ENCODE measurements at regions not wholly inside any gene's neighbourhood (a gene's known extent, or its start where the extent isn't known, plus 50 kb on each side); places are given as distances from the start of the nearest gene placed in this dataset.
"Not testable (repeated sequence)": the region's sequence is repeated elsewhere in the genome, so short reads cannot be mapped to it uniquely, and the experiment has no call there.

GRCh38 chr15:21174761-21175160 lies 265.5 kb downstream of the POTEB3 start:
- not testable (repeated sequence) for H3K36me3 Mint-ChIP-seq; ATAC-seq; H3K4me1 Mint-ChIP-seq (ENCODE audit: low read depth in 2 of 2); H3K4me3 Mint-ChIP-seq; H3K27ac Mint-ChIP-seq; DNase-seq (ENCODE audit: low spot score); H3K9me3 Mint-ChIP-seq; H3K27me3 Mint-ChIP-seq

DNA sequence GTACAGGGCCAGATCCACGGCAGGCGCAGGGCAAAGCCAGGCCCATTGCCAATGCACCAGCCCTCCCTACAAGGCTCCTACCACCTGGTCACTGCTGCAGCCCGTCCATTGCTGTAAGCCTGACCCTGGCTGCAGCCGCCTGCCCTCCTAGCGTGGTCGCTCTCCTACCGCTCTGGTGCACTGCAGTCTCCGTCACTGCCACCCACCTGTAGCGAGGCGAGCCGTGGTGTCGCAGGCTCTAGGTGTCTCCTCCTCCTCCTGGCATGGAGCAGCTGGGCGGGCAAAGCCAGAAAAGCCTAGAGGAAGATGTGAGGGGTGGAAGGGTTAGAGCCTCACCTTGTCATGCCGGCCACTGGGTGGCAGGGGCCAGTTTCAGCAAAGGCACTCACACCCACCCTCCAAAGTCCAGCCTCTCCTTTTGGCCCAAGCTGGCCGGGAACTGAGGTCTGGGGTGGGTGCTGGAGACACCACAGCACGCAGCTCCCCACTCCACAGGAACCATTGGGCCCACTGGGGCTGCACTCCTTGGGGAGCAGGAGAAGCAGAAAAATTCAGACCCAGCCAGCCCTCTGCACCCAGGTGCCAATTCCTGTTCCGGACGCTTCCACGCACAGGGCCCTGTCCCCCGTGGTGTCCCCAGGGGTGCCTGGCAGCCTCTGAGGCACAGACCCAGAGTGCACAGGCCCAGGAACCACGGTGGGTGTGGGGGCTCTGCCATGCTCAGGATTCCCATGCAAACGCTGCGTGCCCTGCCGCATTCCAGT lies 285.3 kb upstream of the POTEB2 start:
- not testable (repeated sequence) for H3K36me3 Mint-ChIP-seq; H3K27me3 Mint-ChIP-seq; H3K9me3 Mint-ChIP-seq; H3K27ac Mint-ChIP-seq; H3K4me3 Mint-ChIP-seq; H3K4me1 Mint-ChIP-seq (ENCODE audit: low read depth in 2 of 2); ATAC-seq; DNase-seq (ENCODE audit: low spot score)

- not testable (repeated sequence) for H3K27ac Mint-ChIP-seq; H3K36me3 Mint-ChIP-seq; ATAC-seq; DNase-seq (ENCODE audit: low spot score); H3K9me3 Mint-ChIP-seq; H3K4me3 Mint-ChIP-seq; H3K27me3 Mint-ChIP-seq; H3K4me1 Mint-ChIP-seq (ENCODE audit: low read depth in 2 of 2)
Observed at GRCh38 chr15:21148136-21148535, 282.0 kb upstream of the POTEB2 start.

- DNase-seq (ENCODE audit: low spot score); H3K4me1 Mint-ChIP-seq (ENCODE audit: low read depth in 2 of 2); ATAC-seq; H3K9me3 Mint-ChIP-seq; H3K27me3 Mint-ChIP-seq; H3K27ac Mint-ChIP-seq; H3K4me3 Mint-ChIP-seq; H3K36me3 Mint-ChIP-seq: not testable (repeated sequence)
Observed at GRCh38 chr15:21133893-21134292, 267.8 kb upstream of the POTEB2 start.

DNA sequence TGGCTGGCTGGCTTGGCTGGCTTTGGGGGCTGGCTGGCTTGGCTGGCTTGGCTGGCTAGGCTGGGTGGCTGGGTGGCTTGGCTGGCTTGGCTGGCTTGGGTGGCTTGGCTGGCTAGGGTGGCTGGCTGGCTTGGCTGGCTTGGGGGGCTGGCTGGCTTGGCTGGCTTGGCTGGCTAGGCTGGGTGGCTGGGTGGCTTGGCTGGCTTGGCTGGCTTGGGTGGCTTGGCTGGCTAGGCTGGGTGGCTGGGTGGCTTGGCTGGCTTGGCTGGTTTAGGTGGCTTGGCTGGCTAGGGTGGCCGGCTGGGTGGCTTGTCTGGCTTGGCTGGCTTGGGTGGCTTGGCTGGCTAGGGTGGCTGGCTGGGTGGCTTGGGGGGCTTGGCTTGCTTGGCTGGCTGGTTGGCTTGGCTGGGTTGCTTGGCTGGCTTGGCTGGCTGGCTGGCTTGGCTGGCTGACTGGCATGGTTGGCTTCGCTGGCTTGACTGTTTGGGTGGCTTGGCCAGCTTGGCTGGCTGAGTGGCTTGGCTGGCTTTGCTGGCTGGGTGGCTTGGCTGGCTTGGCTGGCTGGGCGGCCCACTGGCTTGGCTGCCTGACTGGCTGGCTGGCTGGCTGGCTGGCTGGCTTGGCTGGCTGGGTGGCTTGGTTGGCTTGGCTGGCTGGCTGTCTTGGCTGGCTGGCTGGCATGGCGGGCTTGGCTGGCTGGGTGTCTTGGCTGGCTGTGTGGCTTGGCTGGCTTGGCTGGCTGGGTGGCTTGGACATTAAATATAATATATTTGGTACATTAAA lies 246.3 kb upstream of the POTEB2 start:
- not testable (repeated sequence) for H3K27ac Mint-ChIP-seq; H3K27me3 Mint-ChIP-seq; H3K36me3 Mint-ChIP-seq; H3K4me3 Mint-ChIP-seq; ATAC-seq; H3K9me3 Mint-ChIP-seq; H3K4me1 Mint-ChIP-seq (ENCODE audit: low read depth in 2 of 2)
- DNase-seq (ENCODE audit: low spot score) = peak; percentile 61

GRCh38 chr15:21111861-21112260 lies 245.7 kb upstream of the POTEB2 start:
- not testable (repeated sequence) for ATAC-seq; H3K36me3 Mint-ChIP-seq; H3K4me3 Mint-ChIP-seq; H3K27ac Mint-ChIP-seq; H3K9me3 Mint-ChIP-seq; H3K4me1 Mint-ChIP-seq (ENCODE audit: low read depth in 2 of 2); H3K27me3 Mint-ChIP-seq
- DNase-seq (ENCODE audit: low spot score) = peak; percentile 77

GRCh38 chr15:21111172-21111571 lies 245.1 kb upstream of the POTEB2 start:
- not testable (repeated sequence) for H3K36me3 Mint-ChIP-seq; H3K27me3 Mint-ChIP-seq; DNase-seq (ENCODE audit: low spot score); H3K4me3 Mint-ChIP-seq; ATAC-seq; H3K27ac Mint-ChIP-seq; H3K9me3 Mint-ChIP-seq; H3K4me1 Mint-ChIP-seq (ENCODE audit: low read depth in 2 of 2)

- H3K27ac Mint-ChIP-seq; H3K9me3 Mint-ChIP-seq; H3K4me3 Mint-ChIP-seq; H3K4me1 Mint-ChIP-seq (ENCODE audit: low read depth in 2 of 2); H3K36me3 Mint-ChIP-seq; H3K27me3 Mint-ChIP-seq: not testable (repeated sequence)
- DNase-seq (ENCODE audit: low spot score) (peak; percentile 75), ATAC-seq (peak; percentile 62 to 73)
Observed at GRCh38 chr15:21110187-21110804, 244.2 kb upstream of the POTEB2 start.

DNA sequence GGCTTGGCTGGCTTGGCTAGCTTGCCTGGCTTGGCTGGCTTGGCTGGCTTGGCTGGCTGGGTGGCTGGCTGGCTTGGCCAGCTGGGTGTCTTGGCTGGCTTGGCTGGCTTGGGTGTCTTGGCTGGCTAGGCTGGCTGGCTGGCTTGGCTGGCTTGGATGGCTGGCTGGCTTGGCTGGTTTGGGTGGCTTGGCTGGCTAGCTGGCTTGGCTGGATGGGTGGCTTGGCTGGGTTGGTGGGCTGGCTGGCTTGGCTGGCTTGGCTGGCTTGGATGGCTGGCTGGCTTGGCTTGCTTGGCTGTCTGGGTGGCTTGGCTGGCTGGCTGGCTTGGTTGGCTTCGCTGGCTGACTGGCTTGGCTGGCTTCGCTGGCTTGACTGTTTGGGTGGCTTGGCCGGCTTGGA lies 242.3 kb upstream of the POTEB2 start:
- not testable (repeated sequence) for H3K27ac Mint-ChIP-seq; H3K27me3 Mint-ChIP-seq; H3K4me1 Mint-ChIP-seq (ENCODE audit: low read depth in 2 of 2); DNase-seq (ENCODE audit: low spot score); H3K4me3 Mint-ChIP-seq; H3K9me3 Mint-ChIP-seq; ATAC-seq; H3K36me3 Mint-ChIP-seq

DNA sequence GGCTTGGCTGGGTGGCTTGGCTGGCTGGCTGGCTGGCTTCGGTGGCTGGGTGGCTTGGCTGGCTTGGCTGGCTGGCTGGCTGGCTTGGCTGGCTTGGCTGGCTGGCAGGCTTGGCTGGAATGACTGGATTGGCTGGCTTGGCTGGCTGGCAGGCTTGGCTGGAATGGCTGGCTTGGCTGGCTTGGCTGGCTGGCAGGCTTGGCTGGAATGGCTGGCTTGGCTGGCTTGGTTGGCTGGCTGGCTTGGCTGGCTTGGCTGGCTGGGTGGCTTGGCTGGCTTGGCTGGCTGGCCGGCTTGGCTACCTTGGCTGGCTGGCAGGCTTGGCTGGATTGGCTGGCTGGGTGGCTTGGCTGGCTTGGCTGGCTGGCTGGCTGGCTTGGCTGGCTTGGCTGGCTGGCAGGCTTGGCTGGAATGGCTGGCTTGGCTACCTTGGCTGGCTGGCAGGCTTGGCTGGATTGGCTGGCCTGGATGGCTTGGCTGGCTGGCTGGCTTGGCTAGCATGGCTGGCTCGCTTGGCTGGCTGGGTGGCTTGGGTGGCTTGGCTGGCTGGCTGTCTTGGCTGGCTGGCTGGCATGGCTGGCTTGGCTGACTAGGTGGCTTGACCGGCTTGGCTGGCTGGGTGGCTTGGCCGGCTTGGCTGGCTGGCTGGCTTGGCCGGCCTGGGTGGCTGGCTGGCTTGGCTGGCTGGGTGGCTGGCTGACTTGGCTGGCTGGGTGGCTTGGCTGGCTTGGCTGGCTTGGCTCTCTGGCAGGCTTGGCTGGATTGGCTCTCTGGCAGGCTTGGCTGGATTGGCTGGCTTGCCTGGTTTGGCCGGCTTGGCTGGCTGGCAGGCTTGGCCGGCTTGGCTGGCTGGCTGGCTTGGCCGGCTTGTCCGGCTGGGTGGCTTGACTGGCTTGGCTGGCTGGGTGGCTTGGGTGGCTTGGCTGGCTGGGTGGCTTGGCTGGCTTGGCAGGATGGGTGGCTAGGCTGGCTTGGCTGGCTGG lies 241.6 kb upstream of the POTEB2 start:
- DNase-seq (ENCODE audit: low spot score); ATAC-seq; H3K36me3 Mint-ChIP-seq: not testable (repeated sequence)

DNA sequence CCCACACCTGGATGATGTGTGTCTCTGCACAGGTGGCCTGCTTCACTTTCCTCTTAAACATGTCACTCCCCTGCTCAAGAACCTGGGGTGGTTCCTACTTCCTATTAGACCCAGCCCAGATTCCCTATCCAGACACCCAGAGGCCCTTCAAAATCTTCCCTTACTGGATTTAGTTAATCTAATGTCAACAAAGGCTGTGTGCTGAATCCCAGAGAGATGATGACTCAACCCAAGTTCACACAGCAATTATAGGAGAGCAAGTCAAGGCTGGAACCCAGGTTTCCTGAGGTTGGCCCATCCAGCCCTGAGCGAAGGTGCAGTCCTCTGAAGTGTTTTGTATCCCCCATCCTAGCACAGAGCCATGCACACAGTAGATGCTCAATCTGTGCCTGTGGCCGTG lies 230.5 kb upstream of the POTEB2 start:
- peak in 1 of 2 donors; percentile 33 for ATAC-seq
- H3K9me3 Mint-ChIP-seq; DNase-seq (ENCODE audit: low spot score); H3K27me3 Mint-ChIP-seq; H3K27ac Mint-ChIP-seq; H3K4me3 Mint-ChIP-seq; H3K4me1 Mint-ChIP-seq (ENCODE audit: low read depth in 2 of 2); H3K36me3 Mint-ChIP-seq: not testable (repeated sequence)

More for the DNA sequence above, 241.6 kb upstream of the POTEB2 start:
- H3K4me3 Mint-ChIP-seq; H3K27ac Mint-ChIP-seq; H3K4me1 Mint-ChIP-seq (ENCODE audit: low read depth in 2 of 2); H3K27me3 Mint-ChIP-seq; H3K9me3 Mint-ChIP-seq: not testable (repeated sequence)

DNA sequence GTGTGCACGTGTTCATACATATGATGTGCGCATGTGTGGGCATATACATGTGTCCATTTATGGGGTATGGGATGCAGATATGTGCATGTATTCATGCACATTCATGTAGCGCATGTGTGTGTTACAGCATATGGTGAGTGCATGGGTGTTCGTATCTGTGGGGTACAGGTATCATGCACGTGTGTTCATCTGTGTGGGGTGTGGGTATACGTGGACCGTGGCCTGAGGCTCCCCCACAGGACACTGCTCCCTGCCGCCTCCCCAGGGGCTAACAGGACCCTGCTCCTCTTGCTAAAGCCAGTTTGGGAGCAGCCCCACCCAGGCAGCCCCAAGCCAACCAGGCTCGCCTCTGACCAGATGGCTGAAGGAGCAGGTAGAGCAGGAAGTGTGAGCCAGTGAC lies 213.4 kb upstream of the POTEB2 start:
- not testable (repeated sequence) for H3K4me3 Mint-ChIP-seq; H3K36me3 Mint-ChIP-seq; H3K27me3 Mint-ChIP-seq; DNase-seq (ENCODE audit: low spot score); H3K4me1 Mint-ChIP-seq (ENCODE audit: low read depth in 2 of 2); H3K27ac Mint-ChIP-seq; H3K9me3 Mint-ChIP-seq
- ATAC-seq = peak; percentile 39 to 51

DNA sequence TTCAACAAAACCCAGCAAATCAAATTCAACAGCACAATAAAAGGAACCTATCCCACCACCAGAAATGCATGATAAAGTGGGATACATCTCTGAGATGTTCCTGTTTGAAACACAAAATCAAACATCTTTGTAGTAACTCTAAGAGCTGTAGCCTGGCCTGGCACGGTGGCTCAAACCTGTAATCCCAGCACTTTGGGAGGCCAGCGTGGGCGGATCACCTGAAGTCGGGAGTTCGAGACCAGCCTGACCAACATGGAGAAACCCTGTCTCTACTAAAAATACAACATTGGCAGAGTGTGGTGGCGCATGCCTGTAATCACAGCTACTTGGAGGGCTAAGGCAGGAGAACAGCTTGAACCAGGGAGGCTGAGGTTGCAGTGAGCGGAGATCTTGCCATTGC lies 202.8 kb upstream of the POTEB2 start:
- H3K36me3 Mint-ChIP-seq; H3K27ac Mint-ChIP-seq; DNase-seq (ENCODE audit: low spot score); H3K9me3 Mint-ChIP-seq; H3K27me3 Mint-ChIP-seq; H3K4me3 Mint-ChIP-seq; H3K4me1 Mint-ChIP-seq (ENCODE audit: low read depth in 2 of 2); ATAC-seq: not testable (repeated sequence)

Data from natural killer cell treated with Interleukin-12 subunit alpha and Interleukin-12 subunit beta and Interleukin-15 and Interleukin-18, amount 100 ng/mL, for 72 hours (primary cell).